Activated CD8-positive, alpha-beta memory T cell treated with anti-CD3 and anti-CD28 coated beads for 36 hours (primary cell): ENCODE measurements at regions not wholly inside any gene's neighbourhood (a gene's known extent, or its start where the extent isn't known, plus 50 kb on each side); places are given as distances from the start of the nearest gene placed in this dataset.

Experiments used
- CTCF ChIA-PET: fragments of 350-600 bp; sonication (Branson Sonifier 250); formaldehyde crosslinking; loops from one replicate; lab custom pipeline; 2021; ENCODE audit warnings: antibody characterized with exemption; lab: Charles Lee
- POLR2A ChIA-PET: fragments of 350-600 bp; sonication (Branson Sonifier 250); formaldehyde crosslinking; loops from one replicate; lab custom pipeline; 2021; ENCODE audit warnings: antibody characterized with exemption; lab: Charles Lee

DNA sequence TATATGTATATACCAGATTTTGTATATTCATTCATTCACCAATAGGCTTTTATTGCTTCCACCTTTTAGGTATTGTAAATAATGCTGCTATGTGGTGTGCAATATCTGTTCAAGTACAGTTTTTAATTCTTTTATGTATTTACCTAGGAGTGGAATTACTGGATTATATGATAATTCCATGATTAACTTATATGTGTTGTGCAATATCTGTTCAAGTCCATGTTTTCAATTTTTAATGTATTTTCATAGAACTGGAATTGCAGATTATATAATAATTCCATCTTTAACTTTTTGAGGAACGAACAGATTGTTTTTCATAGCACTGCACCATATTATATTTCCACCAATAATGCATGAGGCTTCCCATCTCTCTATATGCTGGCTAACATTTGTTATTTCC lies 50.6 kb upstream of the L3MBTL4 start:
- CTCF ChIA-PET, result no interaction called here
- POLR2A ChIA-PET, result no interaction called here

DNA sequence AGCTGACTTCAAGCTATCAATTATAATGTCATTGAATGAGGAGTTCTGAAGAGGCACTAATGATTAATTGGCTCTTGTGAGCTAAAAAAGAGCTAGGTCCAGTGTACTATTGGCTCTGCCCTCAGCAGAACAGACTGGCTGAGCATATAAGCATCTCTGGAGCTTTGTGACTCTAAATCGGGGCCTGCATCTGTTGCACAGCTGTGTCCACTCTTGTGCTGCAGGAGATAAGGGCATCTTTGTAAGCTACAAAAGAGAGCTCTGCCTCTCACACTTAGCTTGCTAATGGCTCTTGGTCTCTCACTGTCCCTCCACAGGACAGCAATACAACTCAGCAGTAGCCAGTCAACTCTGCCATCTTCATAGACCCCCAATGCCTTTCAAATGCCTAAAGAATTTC lies 61.5 kb upstream of the L3MBTL4 start:
- ChIA-PET POLR2A (no interaction called here), CTCF (no interaction called here)

DNA sequence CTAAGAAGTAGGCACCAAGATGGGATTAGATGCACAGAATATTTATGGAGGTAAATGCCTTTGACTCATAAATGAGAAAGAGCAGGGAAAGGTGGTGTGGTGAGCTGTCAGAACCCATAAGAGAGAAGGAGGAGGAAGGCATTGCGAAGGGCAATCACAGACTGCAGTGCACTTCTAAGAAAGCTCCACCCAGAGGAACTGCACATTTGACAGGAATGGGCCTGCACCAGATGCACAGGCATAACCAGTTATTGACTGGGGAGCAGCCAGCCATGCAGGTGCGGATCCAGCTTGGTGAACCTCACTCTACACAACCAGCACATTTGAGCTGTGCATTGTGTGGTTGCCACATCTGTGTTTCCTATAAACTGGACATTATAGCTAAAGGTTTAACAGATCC lies 62.2 kb upstream of the L3MBTL4 start:
- CTCF ChIA-PET, result no interaction called here

DNA sequence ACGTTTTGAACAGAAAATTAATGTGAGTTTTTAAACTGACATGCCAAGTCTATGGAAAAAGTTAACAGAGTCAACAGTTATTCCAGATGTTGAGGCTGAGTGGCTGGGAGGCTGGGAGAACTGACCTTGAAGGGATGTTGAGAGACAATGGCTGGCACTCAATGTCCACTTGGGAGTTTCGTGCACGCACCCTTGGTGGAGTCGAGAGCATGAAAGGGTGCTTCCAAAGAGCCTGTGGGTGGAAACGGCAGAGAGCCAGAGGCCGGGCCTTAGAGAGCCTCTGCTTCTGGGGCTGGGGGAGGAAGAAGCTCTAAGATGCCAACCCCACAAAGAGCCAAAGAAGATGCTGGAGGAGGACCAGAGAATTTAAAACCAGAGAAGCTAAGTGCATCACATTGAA lies 63.4 kb upstream of the L3MBTL4 start:
- ChIA-PET CTCF (no interaction called here), POLR2A (no interaction called here)

More for the DNA sequence above, 62.2 kb upstream of the L3MBTL4 start:
- POLR2A ChIA-PET, result no interaction called here

DNA sequence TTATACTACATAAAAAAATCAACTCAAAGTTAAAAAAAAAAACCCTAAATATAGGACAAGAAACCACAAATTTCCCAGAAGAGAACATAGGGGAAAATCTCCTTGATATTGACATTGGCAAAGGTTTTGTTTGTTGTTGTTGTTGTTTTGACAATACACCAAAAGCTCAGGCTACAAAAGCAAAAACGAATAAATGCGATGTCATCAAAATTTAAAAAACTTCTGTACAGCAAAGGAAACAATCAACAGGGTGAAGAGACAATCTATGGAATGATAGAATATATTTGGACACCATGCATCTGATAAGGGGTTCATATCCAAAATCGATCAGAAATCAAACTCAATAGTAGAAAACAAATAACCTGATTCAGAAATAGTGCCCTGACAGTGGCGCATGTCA lies 65.0 kb upstream of the L3MBTL4 start:
- POLR2A ChIA-PET, result no interaction called here
- CTCF ChIA-PET, result no interaction called here

DNA sequence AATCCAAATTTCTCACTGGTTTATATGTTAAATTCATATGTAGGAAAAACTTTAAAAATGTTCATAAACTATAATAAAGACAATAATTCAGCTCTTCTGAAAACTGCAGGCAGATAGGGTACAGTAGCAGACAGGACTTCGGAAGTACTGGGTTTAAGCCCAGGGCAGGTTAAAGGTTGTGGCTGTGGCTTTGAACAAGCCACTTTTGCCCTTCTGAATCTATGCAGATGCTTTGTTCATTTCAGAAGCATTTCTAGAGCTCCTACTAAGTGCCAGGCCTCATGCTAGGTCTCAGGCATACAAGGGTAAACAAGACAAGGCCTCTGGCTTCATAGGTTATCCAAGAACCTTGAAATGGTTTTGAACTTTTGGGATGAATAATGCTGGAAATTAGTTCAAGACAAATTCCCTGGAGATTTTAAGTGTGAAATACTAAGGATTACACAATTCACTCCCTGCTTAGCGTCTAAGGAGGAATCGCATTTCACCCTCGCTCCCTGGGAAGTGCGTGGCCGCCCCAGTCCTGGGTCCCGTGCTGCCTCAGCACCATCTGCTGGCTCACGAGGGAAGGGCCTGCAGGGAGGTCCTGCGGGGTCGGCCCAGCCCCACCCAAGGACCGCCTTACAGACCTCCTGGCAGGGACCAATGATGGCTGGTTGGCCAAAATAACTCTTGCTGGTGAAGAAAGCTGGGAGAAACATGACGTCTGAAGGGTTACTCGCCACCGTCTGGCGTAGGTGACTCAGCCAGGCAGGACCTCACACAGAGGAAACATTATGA lies 67.7 kb upstream of the L3MBTL4 start:
- ChIA-PET CTCF (no interaction called here), POLR2A (no interaction called here)

DNA sequence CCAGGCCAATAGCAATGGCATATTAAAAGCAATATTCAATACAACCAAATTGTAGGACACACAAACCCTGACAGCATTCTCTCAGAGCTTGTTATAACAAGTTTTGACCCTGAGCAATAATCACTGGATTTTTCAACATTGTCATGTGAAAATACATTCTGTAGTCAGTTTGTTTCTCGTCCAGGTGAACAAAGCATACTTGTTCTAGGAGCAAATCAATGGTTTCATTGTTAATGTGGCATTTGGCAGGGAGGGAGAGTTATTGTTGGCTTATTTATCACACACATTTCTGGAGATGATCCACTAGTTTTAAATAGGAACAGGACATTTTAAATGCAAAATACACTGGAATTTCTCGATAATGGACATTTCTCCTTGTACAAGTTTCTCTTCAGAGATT lies 69.9 kb upstream of the L3MBTL4 start:
- POLR2A ChIA-PET, result no interaction called here
- CTCF ChIA-PET, result no interaction called here

DNA sequence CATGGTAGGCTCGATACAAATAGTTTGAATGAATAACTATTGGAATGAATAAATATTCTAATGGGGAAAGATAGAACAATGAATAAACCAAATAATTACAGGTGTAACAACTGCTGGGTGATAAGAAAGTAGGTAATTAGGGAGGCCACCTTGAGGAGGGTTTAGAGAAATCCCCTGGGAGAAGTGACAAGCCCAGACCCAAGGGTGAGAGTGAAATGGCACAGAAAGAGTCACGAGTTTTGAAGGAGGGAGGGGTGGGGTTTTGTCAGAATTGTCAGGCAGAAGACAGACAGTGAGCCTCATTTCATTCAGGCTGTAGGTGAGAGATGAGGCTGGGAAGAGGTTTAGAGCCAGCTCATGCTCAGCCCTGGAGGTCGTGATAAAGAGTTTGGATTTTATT lies 71.6 kb upstream of the L3MBTL4 start:
- ChIA-PET POLR2A (no interaction called here), CTCF (no interaction called here)

DNA sequence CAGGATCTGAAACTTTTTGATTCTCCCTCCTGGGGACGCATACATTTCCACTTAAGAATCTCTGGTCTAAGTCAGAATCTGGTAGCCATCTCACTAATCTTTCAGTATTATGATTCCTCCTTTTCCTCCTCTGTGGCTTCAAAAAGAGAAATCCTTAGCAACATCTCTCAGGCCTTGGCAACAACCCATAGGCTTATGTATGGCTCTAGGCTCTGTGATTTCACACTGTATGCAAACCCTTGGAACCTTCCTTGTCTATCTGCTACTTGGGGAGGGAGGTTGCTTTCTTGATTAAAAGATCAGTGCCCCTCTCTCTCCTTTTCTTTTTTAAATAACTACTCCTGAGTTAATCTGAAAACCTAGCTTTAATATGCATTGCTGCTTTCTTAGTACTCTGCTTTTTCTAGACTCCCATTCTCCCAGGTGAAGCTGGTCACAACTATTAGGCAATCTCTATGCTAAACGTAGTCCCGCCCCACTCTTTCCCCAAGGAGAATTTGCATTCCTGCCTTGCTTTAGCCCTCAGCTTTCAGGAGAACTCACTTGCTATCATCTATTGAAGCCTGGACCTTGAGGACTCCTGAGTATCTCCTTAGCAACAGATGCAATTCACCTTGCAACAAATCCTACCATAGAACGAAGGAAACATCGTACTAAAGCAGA lies 72.2 kb upstream of the L3MBTL4 start:
- ChIA-PET POLR2A (no interaction called here), CTCF (no interaction called here)

DNA sequence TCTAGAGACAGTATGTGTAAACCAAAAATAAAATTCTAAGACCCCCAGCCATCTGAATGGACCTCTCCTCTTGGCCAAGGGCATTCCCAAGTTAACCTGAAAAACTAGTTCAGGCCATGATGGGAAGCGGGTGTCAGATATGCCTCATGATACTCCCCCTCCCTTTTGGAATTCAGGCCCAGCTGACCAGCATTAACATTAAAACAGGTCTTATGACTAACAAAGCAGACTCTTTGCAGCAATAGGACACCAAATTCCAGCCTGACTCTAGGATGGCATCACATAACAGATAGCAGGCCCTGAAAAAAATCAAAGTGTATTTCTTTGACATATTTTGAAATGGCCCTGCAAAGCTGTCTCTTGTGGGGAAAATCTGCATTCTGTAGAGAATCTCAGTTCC lies 73.3 kb upstream of the L3MBTL4 start:
- CTCF ChIA-PET, result no interaction called here
- POLR2A ChIA-PET, result no interaction called here

DNA sequence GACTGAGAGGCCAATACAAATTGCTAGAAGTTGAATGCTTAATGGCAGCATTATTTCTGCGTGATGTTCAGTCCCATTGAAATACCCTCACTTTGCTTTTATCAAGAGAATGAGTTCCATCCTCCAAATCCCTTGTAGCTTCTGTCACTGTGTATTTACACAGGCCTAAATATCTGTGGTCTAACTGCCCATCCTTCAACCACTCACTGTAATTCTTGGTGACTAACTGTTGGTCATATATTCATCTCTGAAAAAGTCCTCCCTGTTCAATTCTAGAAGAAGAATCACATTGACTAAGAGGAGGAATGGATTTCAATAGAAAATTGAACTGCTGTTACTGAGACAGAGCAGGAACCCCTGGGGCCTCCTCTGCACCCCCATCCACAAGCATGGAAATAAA lies 74.2 kb upstream of the L3MBTL4 start:
- POLR2A ChIA-PET, result no interaction called here
- CTCF ChIA-PET, result no interaction called here

DNA sequence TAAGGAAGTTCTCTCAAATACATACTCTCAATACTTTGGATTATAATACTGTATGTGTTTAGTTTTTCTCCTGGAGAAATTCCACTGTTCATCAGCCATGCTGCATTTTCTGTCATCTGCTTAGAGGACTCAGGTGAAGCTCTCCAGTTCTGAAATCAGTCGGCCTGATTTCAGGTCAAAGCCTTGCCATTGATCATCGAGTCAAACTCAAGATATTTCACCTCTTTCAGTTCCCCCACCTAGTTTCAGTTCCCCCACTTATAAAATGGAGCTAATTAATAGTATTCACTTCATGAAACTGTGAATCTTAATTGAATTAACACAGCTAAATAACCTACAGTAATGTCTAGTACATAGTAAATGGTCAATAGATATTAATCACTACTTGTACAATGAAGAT lies 75.3 kb upstream of the L3MBTL4 start:
- CTCF ChIA-PET, result no interaction called here
- POLR2A ChIA-PET, result no interaction called here

DNA sequence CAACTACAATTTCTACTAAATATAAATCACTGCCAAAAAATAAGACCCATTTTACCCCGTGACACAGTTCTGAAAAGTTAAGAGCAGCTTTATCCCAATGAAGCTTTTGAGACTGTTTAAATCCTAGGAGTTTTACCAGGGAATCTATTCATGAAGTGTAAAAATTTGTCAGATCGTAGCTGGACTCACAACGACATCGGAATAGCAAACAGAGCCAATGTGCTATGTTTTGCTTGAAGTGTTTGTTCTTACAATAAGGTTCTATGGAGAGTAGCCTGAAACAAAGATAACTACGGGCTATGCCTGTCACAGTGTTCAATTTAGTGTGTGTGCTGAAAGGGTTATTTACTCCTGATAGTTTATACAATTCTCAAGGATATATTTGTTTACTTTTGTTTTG lies 78.5 kb upstream of the L3MBTL4 start:
- POLR2A ChIA-PET, result no interaction called here
- CTCF ChIA-PET, result no interaction called here

DNA sequence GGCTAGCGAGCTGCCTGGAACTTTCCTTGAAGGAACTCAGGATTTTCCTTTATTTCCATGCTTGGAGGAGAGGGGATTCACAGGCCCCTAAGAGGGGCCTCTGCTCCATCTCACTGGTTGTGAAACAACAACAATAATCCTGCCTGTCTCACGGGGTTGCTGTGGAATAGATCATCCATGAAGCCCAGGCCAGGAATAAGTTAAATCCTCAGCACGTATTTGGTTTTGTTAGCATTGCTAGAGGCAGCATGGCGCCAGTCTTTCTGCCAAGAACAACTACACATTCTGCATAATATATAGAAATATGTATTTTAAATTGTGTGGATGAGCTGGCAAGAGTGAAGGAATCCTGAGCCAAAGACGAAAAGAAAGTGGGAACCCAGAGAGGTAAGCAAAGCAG lies 80.8 kb upstream of the L3MBTL4 start:
- POLR2A ChIA-PET, result no interaction called here
- CTCF ChIA-PET, result no interaction called here

DNA sequence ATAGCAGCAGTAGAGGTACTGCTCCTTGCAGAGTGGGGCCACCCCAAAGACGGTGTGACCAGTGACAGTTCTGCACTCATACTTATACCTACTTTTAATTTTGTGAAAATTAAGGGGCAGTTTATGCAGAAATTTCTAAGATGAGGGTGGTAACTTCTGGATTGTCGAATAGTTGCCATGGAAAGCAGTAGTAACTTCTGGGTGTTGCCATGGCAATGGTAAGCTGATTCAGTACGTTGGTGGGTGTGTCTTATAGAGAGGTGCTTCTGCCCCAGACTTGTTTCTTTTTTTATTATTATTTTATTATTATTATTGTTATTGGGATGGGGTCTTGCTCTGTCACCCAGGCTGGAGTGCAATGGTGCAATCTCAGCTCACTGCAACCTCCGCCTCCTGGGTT lies 82.8 kb upstream of the L3MBTL4 start:
- ChIA-PET CTCF (no interaction called here), POLR2A (no interaction called here)

DNA sequence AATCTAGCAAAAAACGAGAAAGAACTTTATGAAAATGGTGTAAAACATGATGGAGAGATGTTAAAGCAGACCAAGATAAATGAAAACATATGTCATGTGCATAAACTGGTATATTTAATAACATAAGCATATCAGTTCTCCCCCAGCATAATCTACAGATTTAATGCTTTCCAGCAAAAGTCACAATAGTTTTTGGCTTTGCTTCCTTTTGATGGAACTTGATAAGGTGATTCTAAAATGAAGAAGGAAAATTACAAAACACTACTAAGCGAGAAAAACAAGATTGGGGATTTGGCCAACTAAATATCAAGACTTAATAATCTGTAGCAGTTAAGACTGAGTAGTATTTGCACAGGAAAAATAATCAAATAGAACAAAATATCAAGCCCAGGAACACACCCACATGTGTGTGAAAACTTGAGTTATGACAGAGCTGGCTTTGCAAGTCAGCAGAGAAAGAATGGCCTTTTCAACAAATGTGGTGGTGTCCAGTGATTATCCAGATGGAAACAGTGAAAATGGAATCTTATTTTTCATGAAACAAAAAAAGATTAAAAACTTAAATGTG lies 83.7 kb upstream of the L3MBTL4 start:
- CTCF ChIA-PET, result no interaction called here
- POLR2A ChIA-PET, result no interaction called here

DNA sequence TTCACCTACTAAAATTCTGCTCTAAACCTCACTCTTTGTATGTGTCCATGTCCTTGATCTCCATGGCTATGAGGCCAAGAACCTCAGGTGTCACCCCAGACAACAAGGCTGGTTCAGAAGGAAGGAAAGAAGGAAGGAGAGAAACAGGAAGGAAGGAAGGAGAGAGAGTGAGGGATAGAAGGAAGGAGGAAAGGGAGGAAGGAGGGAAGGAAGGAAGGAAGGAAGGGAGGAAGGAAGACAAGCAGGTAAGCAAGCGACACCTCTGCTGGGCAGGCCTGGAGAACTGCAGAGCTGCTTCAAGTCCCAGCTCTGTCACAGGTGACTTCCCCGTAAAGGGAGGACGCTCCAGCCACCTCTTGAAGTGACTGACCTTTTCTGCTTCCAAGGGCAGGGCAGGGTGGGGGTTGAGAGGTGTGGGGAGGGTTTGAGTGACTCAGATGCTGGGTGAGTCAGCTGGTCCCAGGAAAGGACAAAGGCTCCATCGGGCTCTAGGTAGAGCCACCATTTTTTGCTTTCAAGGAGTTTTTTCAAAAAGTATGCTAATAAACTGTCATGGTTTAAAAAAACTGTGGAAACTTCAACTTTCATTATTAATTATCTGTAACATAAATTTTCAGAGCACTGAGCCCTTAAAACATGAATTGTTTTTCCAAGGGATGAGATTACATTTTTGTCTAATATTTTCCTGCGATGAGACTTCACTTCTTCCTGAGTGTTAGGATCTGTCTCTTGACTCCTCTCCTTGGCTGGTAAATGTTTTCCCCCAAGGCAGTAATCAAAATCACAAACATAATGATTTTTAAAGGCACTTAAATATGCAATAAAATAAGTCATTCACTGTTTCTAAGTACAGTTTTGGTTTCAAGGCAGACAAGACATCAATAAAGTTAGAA lies 90.1 kb upstream of the L3MBTL4 start:
- CTCF ChIA-PET, result no interaction called here
- POLR2A ChIA-PET, result no interaction called here

DNA sequence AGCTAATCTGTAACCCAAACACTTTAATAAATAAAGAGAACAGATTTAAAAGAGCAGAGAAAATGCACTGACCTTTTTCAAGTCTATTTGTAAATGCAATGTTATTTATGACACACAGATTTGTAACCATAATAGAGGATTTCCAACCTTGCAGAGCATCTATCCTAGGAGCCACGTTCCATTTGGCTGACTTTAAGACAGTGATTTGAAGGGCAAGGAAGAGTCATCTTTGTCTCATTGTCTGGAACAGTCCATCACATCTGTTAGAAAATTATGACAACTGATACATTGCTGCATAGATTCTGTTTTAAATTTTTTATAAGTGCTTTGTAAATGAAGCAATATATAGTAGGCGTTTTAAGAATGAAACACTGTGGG lies 90.8 kb upstream of the L3MBTL4 start:
- ChIA-PET CTCF (no interaction called here), POLR2A (no interaction called here)

DNA sequence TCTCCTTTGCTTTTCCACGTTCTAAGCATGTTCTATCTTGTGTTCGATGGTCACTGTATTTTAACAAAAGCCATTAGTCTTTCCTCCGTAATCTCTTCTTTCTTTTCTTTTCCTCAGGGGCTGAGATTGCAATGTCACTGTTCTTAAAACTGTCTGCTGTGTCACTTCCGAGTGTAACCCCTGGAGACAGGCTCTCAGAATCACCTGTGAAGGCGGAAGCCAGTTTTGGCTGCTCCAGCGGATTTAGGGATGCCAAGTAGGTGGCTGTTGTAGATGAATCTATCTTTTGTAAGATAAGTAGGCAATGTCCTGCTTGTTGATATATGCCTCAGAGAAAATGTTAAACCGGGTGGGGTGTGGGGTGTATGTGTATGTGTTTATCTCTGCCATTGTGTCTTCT lies 94.7 kb upstream of the L3MBTL4 start:
- ChIA-PET POLR2A (interaction anchor here (0.7 kb wide), 1 partner anchor 39 kb away, joined by 3 read pairs; no protein-coding TSS in a partner anchor), CTCF (no interaction called here)

DNA sequence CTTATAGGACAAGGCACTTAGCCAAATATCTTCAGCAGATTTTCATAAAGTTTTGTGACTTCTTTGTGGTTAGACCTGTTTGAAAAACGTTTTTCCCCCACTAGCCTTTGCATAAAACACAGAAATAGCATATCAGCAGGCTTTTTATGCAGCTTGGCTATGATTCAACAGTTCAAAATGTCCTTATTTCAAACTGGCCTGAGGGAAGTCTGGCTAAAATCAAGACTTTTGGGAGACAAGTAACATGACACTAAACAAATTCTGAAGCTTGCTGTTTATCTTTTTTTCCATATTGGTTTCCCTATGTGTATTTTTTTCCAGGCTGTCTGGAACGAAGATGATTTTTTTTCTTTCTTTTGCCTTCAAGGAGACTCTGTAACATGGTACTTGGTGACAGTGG lies 95.1 kb upstream of the L3MBTL4 start:
- ChIA-PET POLR2A (no interaction called here), CTCF (no interaction called here)
